Activated CD8-positive, alpha-beta memory T cell treated with anti-CD3 and anti-CD28 coated beads for 48 hours (primary cell): ENCODE measurements at regions not wholly inside any gene's neighbourhood (a gene's known extent, or its start where the extent isn't known, plus 50 kb on each side); places are given as distances from the start of the nearest gene placed in this dataset.
A peak's percentile ranks its signal among the peaks of the same experiment; 100 is the strongest.
"Not testable (repeated sequence)": the region's sequence is repeated elsewhere in the genome, so short reads cannot be mapped to it uniquely, and the experiment has no call there.

Experiments
- DNase-seq, 3 experiments: peaks; one replicate each; pipeline ENCODE4 v3.0.0-alpha.2; 2020; ENCODE audit warnings: low read depth in 2 of 3, low spot score in 2 of 3

DNA sequence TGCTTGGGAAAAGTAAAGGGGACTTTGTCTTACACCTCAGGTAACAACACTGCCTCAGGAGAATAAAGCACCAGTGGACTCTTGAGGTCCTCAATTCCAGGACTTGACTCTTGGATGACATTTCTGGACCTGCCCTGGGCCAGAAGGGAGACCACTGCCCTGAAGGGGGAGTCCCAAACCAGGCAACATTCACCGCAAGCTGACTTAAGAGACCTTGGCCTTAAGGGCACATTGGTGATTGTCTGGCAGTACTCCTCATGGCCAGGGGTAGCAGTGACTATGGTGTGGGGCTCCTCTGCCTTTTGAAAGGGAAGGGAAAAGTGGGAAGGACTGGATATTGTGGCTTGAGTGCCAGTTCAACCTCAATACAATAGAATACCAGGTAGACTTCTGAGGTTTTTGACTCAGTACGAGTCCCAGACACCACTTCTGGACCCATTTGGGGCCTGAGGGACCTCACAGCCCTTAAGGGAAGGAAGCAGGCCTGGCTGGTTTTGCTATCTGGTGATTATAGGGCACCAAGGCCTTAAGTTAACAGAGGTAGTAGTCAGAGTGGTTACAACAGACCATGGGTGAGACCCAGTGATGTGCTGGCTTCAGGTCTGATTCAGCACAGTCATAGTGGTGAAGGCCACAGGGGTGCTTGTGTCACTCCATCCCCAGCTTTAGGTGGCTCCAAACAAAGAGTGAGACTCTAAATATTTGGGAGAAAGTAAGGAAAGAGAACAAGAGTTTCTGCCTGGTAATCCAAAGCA is 121.2 kb upstream of the TET2 start:
- DNase-seq = no peak

- DNase-seq = no peak
Measured at GRCh38 chr4:105036991-105037390, 109.7 kb upstream of the TET2 start.

DNA sequence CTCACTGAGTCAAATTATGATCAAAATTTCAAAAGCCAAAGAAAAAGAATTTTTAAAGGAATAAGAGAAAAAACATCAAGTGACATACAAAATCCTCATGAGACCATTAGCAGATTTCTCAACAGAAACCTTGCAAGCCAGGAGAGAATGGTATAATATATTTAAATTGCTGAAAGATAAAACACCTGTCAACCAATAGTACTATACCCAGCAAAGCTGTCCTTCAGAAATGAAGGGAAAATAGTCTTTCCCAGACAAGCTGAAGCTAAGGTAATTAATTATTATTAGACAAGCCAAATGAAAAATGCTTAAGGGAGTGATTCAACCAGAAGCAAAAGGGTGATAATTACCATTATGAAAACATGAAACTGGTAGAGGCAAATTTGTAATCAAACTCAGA is 104.2 kb upstream of the TET2 start:
- DNase-seq = no peak

GRCh38 chr4:105050896-105051295 is 95.8 kb upstream of the TET2 start:
- DNase-seq = no peak

GRCh38 chr4:105057370-105058105 is 89.1 kb upstream of the TET2 start:
- DNase-seq = no peak

GRCh38 chr4:105058177-105058812 is 88.4 kb upstream of the TET2 start:
- DNase-seq = no peak

GRCh38 chr4:105059337-105059736 is 87.3 kb upstream of the TET2 start:
- no peak for DNase-seq

DNA sequence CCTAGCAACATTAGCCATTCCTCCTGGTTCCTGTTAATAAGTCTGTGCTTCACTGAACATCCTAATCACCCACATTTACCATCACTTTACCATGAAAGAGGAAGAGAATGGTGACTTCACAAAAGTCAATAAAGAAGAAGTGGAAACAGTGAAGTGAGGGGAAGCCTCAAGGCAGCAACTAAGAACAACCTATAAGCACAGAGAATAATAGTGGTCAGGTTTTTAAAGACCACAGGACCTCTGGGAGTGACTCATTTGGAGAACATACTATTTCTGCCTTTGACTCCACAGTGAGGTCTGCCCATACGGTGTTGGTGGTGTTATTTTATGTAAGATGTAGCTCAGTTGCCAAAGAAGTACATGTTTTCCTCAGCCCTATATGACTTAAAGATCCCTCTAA is 86.0 kb upstream of the TET2 start:
- no peak for DNase-seq

DNA sequence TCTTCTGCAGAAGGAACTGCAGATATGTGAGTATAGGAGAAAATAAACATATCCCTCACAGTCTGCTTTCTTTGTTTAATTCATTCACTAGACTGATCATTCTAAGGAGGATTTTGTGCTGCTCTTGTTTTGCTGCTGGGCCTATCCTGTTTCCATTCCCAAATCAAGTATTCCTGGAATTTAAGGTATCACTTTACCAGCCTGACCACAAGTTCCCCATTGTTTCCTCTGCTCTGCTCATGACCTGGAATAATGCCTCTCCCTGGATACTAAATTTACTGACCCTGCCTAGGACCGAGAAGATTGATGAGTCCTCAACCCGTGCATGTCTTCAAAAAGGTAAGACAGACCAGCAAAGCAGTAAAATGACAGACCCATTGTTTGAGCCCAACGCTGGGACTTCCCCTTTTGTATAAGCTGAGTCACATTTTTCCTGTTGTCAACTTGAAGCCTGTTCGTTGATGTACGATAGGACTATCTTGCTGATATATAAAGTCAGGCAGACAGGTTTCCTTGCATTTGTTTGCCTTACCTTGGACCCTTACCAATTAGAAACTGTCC is 85.5 kb upstream of the TET2 start:
- peak in 1 of 3 experiments; percentile 14 for DNase-seq

DNA sequence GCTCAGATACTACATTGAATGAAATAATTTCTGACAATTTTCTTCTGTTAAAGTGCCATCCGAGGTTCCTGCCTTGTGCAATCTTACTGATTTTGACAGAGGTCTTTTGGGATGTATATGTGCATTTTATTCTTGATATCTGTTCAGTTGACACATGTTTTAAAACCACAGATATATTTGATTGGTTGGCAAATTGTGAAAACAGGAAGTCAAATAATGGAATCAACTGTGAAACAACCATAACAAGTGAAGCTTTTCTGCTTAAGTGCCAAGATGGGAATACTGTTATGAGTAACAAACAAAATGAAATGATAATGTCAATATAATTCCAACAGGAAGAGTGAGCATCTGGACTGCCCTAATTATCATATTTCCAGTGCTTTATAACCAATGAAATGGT is 84.9 kb upstream of the TET2 start:
- no peak for DNase-seq

- no peak for DNase-seq
Measured at GRCh38 chr4:105066401-105066800, 80.3 kb upstream of the TET2 start.

- DNase-seq = no peak
Measured at GRCh38 chr4:105067431-105067830, 79.2 kb upstream of the TET2 start.

GRCh38 chr4:105067946-105068345 is 78.7 kb upstream of the TET2 start:
- no peak for DNase-seq

GRCh38 chr4:105068516-105068915 is 78.2 kb upstream of the TET2 start:
- no peak for DNase-seq

- DNase-seq = not testable (repeated sequence)
Measured at GRCh38 chr4:105072095-105072494, 74.6 kb upstream of the TET2 start.

- no peak for DNase-seq
Measured at GRCh38 chr4:105074097-105074496, 72.6 kb upstream of the TET2 start.

DNA sequence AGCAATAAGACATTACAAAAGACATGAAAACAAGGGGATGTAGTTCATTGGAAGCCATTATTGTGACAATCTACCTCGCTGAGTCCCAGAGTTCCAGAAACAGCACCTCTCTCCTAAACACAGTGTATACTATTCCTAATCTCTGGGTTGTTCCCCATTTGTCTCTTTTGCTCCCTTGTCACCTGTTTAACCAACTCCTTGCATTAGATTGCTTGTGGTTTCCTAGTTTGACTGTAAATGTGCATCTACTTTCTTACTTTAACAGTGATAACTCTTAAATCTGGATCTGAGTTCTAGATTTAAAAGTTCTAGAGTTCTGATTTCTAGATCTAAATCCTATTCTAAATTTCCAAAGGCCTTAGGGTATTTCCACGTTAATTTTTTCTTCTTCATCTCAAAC is 71.6 kb upstream of the TET2 start:
- DNase-seq = no peak

GRCh38 chr4:105088110-105088879 is 58.4 kb upstream of the TET2 start:
- no peak for DNase-seq

- no peak for DNase-seq
Measured at GRCh38 chr4:105092356-105092755, 54.3 kb upstream of the TET2 start.

- no peak for DNase-seq
Measured at GRCh38 chr4:105092768-105093167, 53.9 kb upstream of the TET2 start.

DNA sequence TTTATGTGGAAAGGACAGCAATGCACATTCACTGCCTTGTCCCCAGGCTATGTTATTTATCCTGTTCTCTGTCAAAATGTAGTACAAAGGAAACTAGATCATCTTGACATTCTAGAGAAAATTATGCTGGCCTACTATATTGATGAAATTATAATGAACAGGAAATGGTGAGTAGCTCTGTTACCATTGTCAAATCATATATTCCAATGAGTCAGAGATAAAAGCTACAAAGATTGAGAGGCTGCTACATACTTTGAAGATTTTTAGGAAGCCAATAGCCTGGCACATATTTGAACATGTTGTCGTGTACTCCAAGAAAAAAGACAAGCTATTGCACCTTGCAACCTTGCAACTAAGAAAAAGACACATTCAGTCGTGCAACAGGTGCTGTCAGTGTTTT is 52.7 kb upstream of the TET2 start:
- DNase-seq = no peak
